MCF 10A (cell line): ENCODE measurements at regions not wholly inside any gene's neighbourhood (a gene's known extent, or its start where the extent isn't known, plus 50 kb on each side); places are given as distances from the start of the nearest gene placed in this dataset.

Source experiments
- BruUV-seq: library from RNA; stranded (reverse); fragments of 400-500 nt; replicated peaks from 2 replicates; lab custom pipeline; 2021; lab: Mats Ljungman, UMichigan
- CTCF ChIA-PET: fragments of 300-600 bp; sonication (Branson Sonifier 250); formaldehyde crosslinking; extraction: SDS; loops from one replicate; lab custom pipeline; 2021; ENCODE audit warnings: antibody characterized with exemption, inconsistent platforms; lab: Yijun Ruan, JAX
- POLR2A ChIA-PET: fragments of 300-600, 350-650 bp; sonication (Branson Sonifier 250); formaldehyde crosslinking; extraction: SDS; loops from one replicate; lab custom pipeline; 2020; ENCODE audit warnings: antibody characterized with exemption, inconsistent platforms; lab: Yijun Ruan, JAX
- DNase-seq: peaks from one replicate; pipeline ENCODE4 v3.0.0-alpha.2; 2018; ENCODE audit not compliant: unreplicated experiment
- H3K27ac Mint-ChIP-seq: one replicate; pipeline ENCODE4 v1.8.0; 2022; ENCODE audit warnings: mild to moderate bottlenecking, low read depth, mixed read lengths; ENCODE audit not compliant: unreplicated experiment
- H3K27me3 Mint-ChIP-seq: one replicate; pipeline ENCODE4 v1.8.0; 2022; ENCODE audit warnings: mixed read lengths; ENCODE audit not compliant: insufficient read depth, unreplicated experiment
- H3K36me3 Mint-ChIP-seq: one replicate; pipeline ENCODE4 v1.8.0; 2022; ENCODE audit warnings: mild to moderate bottlenecking, moderate library complexity, mixed read lengths; ENCODE audit not compliant: insufficient read depth, unreplicated experiment
- H3K4me1 Mint-ChIP-seq: one replicate; pipeline ENCODE4 v1.8.0; 2022; ENCODE audit warnings: mixed read lengths; ENCODE audit not compliant: insufficient read depth, unreplicated experiment
- H3K4me3 Mint-ChIP-seq: one replicate; pipeline ENCODE4 v1.8.0; 2022; ENCODE audit warnings: mild to moderate bottlenecking, moderate library complexity, mixed read lengths; ENCODE audit not compliant: unreplicated experiment
- H3K9me3 Mint-ChIP-seq: one replicate; pipeline ENCODE4 v1.8.0; 2022; ENCODE audit warnings: mixed read lengths; ENCODE audit not compliant: unreplicated experiment
- intact Hi-C: fragments of 100-400 bp; cut with micrococcal nuclease; formaldehyde crosslinking; loops from 2 replicates; pipeline ENCODE4 v1.14.1; 2022
- TF ChIP-seq, protein P1 (sequence below): fragments of 200-600 bp; IDR thresholded peaks from one replicate; pipeline ENCODE4 v1.8.0; 2022; ENCODE audit warnings: antibody characterized with exemption, mild to moderate bottlenecking; ENCODE audit not compliant: unreplicated experiment

DNA sequence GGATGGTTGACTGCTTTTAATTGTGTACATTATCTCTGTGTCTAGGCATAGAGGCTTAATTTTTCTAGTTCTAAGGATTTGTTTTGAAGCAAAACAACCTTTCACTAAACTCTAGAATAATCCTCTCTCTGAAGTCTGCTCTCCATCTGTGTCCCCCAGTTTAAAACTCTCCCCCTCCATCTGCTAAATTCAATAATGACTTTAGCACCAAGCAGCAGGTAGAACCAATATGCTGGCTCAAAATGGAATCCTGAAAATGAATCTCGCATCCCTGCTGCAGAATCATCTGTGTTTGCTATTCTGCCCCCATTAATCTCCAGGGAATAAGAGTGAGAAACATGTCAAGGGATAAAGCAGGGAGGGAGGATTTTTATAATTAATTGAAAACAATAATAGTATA, 111.8 kb downstream of the TUSC7 start:
- no peaks in the 10 kb centered on the region for H3K4me1 Mint-ChIP-seq
- peaks cover 64% of the 10 kb centered on the region for H3K27me3 Mint-ChIP-seq
- H3K36me3 Mint-ChIP-seq = no peaks in the 10 kb centered on the region
- no peaks in the 10 kb centered on the region for H3K9me3 Mint-ChIP-seq
- intact Hi-C loops = no loop called here
- CTCF ChIA-PET = no interaction called here
- H3K27ac Mint-ChIP-seq = no peak overlapping the region
- no peak for DNase-seq
- TF ChIP-seq, protein P1, sequence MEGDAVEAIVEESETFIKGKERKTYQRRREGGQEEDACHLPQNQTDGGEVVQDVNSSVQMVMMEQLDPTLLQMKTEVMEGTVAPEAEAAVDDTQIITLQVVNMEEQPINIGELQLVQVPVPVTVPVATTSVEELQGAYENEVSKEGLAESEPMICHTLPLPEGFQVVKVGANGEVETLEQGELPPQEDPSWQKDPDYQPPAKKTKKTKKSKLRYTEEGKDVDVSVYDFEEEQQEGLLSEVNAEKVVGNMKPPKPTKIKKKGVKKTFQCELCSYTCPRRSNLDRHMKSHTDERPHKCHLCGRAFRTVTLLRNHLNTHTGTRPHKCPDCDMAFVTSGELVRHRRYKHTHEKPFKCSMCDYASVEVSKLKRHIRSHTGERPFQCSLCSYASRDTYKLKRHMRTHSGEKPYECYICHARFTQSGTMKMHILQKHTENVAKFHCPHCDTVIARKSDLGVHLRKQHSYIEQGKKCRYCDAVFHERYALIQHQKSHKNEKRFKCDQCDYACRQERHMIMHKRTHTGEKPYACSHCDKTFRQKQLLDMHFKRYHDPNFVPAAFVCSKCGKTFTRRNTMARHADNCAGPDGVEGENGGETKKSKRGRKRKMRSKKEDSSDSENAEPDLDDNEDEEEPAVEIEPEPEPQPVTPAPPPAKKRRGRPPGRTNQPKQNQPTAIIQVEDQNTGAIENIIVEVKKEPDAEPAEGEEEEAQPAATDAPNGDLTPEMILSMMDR = no peak
- no peak overlapping the region for H3K4me3 Mint-ChIP-seq
- no TSS peak for BruUV-seq
- POLR2A ChIA-PET = interaction anchor here (0.6 kb wide), 1 partner anchor 17 kb away, joined by 3 read pairs; no protein-coding TSS in a partner anchor

DNA sequence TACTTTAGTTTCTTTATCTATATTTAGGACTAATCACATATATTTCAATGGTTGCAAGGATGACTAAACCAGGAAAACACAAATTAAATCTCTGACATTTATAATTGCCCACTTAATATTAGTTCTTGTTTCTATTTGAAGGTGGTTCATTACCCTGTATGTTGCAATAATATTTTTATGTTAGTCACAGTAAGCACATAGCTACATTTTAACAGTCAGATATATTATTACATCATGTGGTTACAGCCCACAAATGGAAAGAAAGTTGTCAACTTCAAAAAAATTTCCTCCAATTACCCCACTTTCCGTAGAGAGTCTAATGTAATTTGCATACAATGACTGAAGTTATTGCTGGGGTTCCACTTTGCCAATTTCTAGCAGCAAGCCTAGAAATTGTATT, 114.6 kb downstream of the TUSC7 start:
- TF ChIP-seq, protein P1 = no peak
- CTCF ChIA-PET = no interaction called here
- Mint-ChIP-seq H3K4me1 (no peaks in the 10 kb centered on the region), H3K36me3 (no peaks in the 10 kb centered on the region), H3K4me3 (no peak overlapping the region), H3K27ac (no peak overlapping the region), H3K9me3 (no peaks in the 10 kb centered on the region), H3K27me3 (peaks cover 59% of the 10 kb centered on the region)
- DNase-seq = no peak
- no TSS peak for BruUV-seq
- intact Hi-C loops = no loop called here
- POLR2A ChIA-PET = no interaction called here

DNA sequence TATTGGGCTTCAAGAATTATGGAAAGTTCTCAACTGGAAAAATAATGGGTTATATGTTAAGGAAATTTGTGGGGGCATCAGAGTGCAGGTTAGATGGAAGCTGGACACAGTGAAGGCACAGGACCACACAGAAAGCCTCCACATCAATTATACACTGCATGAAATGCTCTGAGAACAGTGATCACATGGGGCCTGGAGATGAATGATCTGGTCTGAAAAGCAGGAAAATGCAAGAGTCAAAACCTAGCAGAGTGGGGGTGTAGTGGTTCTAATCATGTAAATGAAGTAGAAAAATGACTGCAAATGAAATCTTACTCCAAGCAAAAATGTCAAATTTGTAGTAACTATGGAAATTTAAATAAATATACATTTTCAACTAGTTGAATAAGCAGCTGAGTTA, 123.6 kb downstream of the TUSC7 start:
- no peak for DNase-seq
- H3K27me3 Mint-ChIP-seq = peaks cover 76% of the 10 kb centered on the region
- no peaks in the 10 kb centered on the region for H3K4me1 Mint-ChIP-seq
- TF ChIP-seq, protein P1 = no peak
- intact Hi-C loops = no loop called here
- ChIA-PET CTCF (no interaction called here), POLR2A (no interaction called here)
- no peak overlapping the region for H3K27ac Mint-ChIP-seq
- H3K9me3 Mint-ChIP-seq = no peaks in the 10 kb centered on the region
- BruUV-seq = no TSS peak
- no peaks in the 10 kb centered on the region for H3K36me3 Mint-ChIP-seq
- no peak overlapping the region for H3K4me3 Mint-ChIP-seq

DNA sequence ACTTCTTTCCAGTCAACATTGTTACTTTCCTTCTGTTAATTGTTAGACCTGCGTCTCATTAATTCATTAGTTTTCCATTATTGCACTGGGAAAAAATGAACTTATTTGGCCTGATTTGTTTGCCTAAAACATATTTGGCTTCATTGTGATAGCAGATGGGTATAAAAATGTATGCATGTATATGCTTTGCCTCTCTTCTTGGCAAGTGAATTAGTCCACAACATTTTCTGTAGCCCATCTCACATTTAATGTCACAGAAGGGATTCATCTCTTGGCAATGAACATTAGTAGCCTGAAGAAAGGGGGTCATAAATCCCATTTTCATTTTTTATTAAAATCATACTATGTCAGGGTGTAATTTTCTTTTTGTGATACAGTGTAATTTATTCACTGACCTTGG, 125.2 kb downstream of the TUSC7 start:
- POLR2A ChIA-PET = no interaction called here
- TF ChIP-seq, protein P1 = no peak
- no peak for DNase-seq
- no peaks in the 10 kb centered on the region for H3K36me3 Mint-ChIP-seq
- no peak overlapping the region for H3K27ac Mint-ChIP-seq
- H3K9me3 Mint-ChIP-seq = no peaks in the 10 kb centered on the region
- H3K4me3 Mint-ChIP-seq = no peak overlapping the region
- BruUV-seq = no TSS peak
- intact Hi-C loops = no loop called here
- H3K4me1 Mint-ChIP-seq = no peaks in the 10 kb centered on the region
- CTCF ChIA-PET = no interaction called here
- peaks cover 82% of the 10 kb centered on the region for H3K27me3 Mint-ChIP-seq
